ENCODE measurements at regions not wholly inside any gene's neighbourhood (a gene's known extent, or its start where the extent isn't known, plus 50 kb on each side); places are given as distances from the start of the nearest gene placed in this dataset.
A peak's percentile ranks its signal among the peaks of the same experiment; 100 is the strongest.
"Not testable (repeated sequence)": the region's sequence is repeated elsewhere in the genome, so short reads cannot be mapped to it uniquely, and the experiment has no call there.

GRCh38 chr15:62899090-62899493 lies 143.5 kb upstream of the TPM1 start:
- no peaks in the 10 kb centered on the region for H3K36me3 Mint-ChIP-seq
- no peaks in the 10 kb centered on the region for H3K4me1 Mint-ChIP-seq
- H3K4me3 Mint-ChIP-seq = no peak overlapping the region
- ATAC-seq (ENCODE audit: low read depth in 2 of 2) = no peak
- H3K27me3 Mint-ChIP-seq = peaks cover 14 to 17% (median 16%) of the 10 kb centered on the region in 3 donors
- no peak for DNase-seq
- H3K9me3 Mint-ChIP-seq = no peaks in the 10 kb centered on the region
- no peak overlapping the region for H3K27ac Mint-ChIP-seq

GRCh38 chr15:62900071-62900802 lies 142.3 kb upstream of the TPM1 start:
- peak overlapping the region in 1 of 6 donors; percentile 0 for H3K27ac Mint-ChIP-seq
- H3K4me3 Mint-ChIP-seq = no peak overlapping the region
- peaks cover 14 to 16% (median 14%) of the 10 kb centered on the region in 3 donors for H3K27me3 Mint-ChIP-seq
- H3K9me3 Mint-ChIP-seq = no peaks in the 10 kb centered on the region
- ATAC-seq (ENCODE audit: low read depth in 2 of 2) = no peak
- H3K36me3 Mint-ChIP-seq = no peaks in the 10 kb centered on the region
- no peak for DNase-seq
- H3K4me1 Mint-ChIP-seq = no peaks in the 10 kb centered on the region

GRCh38 chr15:62901087-62901486 lies 141.5 kb upstream of the TPM1 start:
- no peak overlapping the region for H3K4me3 Mint-ChIP-seq
- no peak overlapping the region for H3K27ac Mint-ChIP-seq
- no peaks in the 10 kb centered on the region for H3K9me3 Mint-ChIP-seq
- H3K4me1 Mint-ChIP-seq = no peaks in the 10 kb centered on the region
- no peaks in the 10 kb centered on the region for H3K36me3 Mint-ChIP-seq
- DNase-seq = no peak
- no peak for ATAC-seq (ENCODE audit: low read depth in 2 of 2)
- H3K27me3 Mint-ChIP-seq = peaks cover 13 to 16% (median 14%) of the 10 kb centered on the region in 3 donors

GRCh38 chr15:62901909-62902546 lies 140.5 kb upstream of the TPM1 start:
- Mint-ChIP-seq H3K27ac (no peak overlapping the region), H3K4me3 (no peak overlapping the region), H3K4me1 (no peaks in the 10 kb centered on the region), H3K27me3 (peaks cover 13 to 15% (median 14%) of the 10 kb centered on the region in 3 donors), H3K9me3 (no peaks in the 10 kb centered on the region), H3K36me3 (no peaks in the 10 kb centered on the region)
- DNase-seq (no peak), ATAC-seq (ENCODE audit: low read depth in 2 of 2) (no peak)

- no peak for DNase-seq
- Mint-ChIP-seq H3K27me3 (peaks cover 7 to 8% (median 7%) of the 10 kb centered on the region in 3 donors), H3K36me3 (no peaks in the 10 kb centered on the region), H3K27ac (no peak overlapping the region), H3K4me1 (no peaks in the 10 kb centered on the region), H3K9me3 (no peaks in the 10 kb centered on the region), H3K4me3 (no peak overlapping the region)
- ATAC-seq (ENCODE audit: low read depth in 2 of 2) = no peak
These were observed 139.7 kb upstream of the TPM1 start for GRCh38 chr15:62902821-62903220.

- ATAC-seq (ENCODE audit: low read depth in 2 of 2) = no peak
- Mint-ChIP-seq H3K9me3 (no peaks in the 10 kb centered on the region), H3K27ac (no peak overlapping the region), H3K4me1 (no peaks in the 10 kb centered on the region), H3K36me3 (no peaks in the 10 kb centered on the region), H3K4me3 (no peak overlapping the region), H3K27me3 (peaks cover under 1 to 8% (median 1%) of the 10 kb centered on the region in 3 donors)
- no peak for DNase-seq
These were observed 139.1 kb upstream of the TPM1 start for GRCh38 chr15:62903437-62903836.

- ATAC-seq (ENCODE audit: low read depth in 2 of 2) (no peak), DNase-seq (no peak)
- H3K36me3 Mint-ChIP-seq = no peaks in the 10 kb centered on the region
- no peak overlapping the region for H3K27ac Mint-ChIP-seq
- H3K4me3 Mint-ChIP-seq = no peak overlapping the region
- peaks cover 0 to 11% (median 2%) of the 10 kb centered on the region in 3 donors for H3K27me3 Mint-ChIP-seq
- no peaks in the 10 kb centered on the region for H3K4me1 Mint-ChIP-seq
- H3K9me3 Mint-ChIP-seq = no peaks in the 10 kb centered on the region
These were observed 138.3 kb upstream of the TPM1 start for GRCh38 chr15:62904041-62904910.

- ATAC-seq (ENCODE audit: low read depth in 2 of 2) (no peak), DNase-seq (no peak)
- no peaks in the 10 kb centered on the region for H3K36me3 Mint-ChIP-seq
- no peak overlapping the region for H3K4me3 Mint-ChIP-seq
- H3K27me3 Mint-ChIP-seq = peaks cover 13 to 22% (median 17%) of the 10 kb centered on the region in 3 donors
- no peaks in the 10 kb centered on the region for H3K4me1 Mint-ChIP-seq
- H3K27ac Mint-ChIP-seq = no peak overlapping the region
- H3K9me3 Mint-ChIP-seq = no peaks in the 10 kb centered on the region
These were observed 135.9 kb upstream of the TPM1 start for GRCh38 chr15:62906627-62907026.

- ATAC-seq (ENCODE audit: low read depth in 2 of 2) = no peak
- no peaks in the 10 kb centered on the region for H3K4me1 Mint-ChIP-seq
- no peak overlapping the region for H3K4me3 Mint-ChIP-seq
- no peaks in the 10 kb centered on the region for H3K36me3 Mint-ChIP-seq
- H3K27ac Mint-ChIP-seq = no peak overlapping the region
- H3K9me3 Mint-ChIP-seq = no peaks in the 10 kb centered on the region
- H3K27me3 Mint-ChIP-seq = peaks cover 14 to 26% (median 17%) of the 10 kb centered on the region in 3 donors
- DNase-seq = no peak
These were observed 135.3 kb upstream of the TPM1 start for GRCh38 chr15:62907275-62907674.

GRCh38 chr15:62908341-62908740 lies 134.2 kb upstream of the TPM1 start:
- not testable (repeated sequence) for ATAC-seq (ENCODE audit: low read depth in 2 of 2)

GRCh38 chr15:62909257-62909656 lies 133.3 kb upstream of the TPM1 start:
- ATAC-seq (ENCODE audit: low read depth in 2 of 2) (no peak), DNase-seq (no peak)
- Mint-ChIP-seq H3K9me3 (no peaks in the 10 kb centered on the region), H3K27me3 (peaks cover 13 to 30% (median 26%) of the 10 kb centered on the region in 3 donors), H3K36me3 (no peaks in the 10 kb centered on the region), H3K27ac (no peak overlapping the region), H3K4me1 (no peaks in the 10 kb centered on the region), H3K4me3 (no peak overlapping the region)

More at GRCh38 chr15:62908341-62908740, 134.2 kb upstream of the TPM1 start:
- DNase-seq, H3K9me3 Mint-ChIP-seq, H3K36me3 Mint-ChIP-seq, H3K27ac Mint-ChIP-seq, H3K4me1 Mint-ChIP-seq: not testable (repeated sequence)
- peak overlapping the region in 1 of 8 donors; percentile 22 for H3K4me3 Mint-ChIP-seq
- peaks cover 17 to 27% (median 26%) of the 10 kb centered on the region in 3 donors for H3K27me3 Mint-ChIP-seq

GRCh38 chr15:62912282-62912681 lies 130.3 kb upstream of the TPM1 start:
- H3K36me3 Mint-ChIP-seq = no peaks in the 10 kb centered on the region
- no peak overlapping the region for H3K27ac Mint-ChIP-seq
- no peaks in the 10 kb centered on the region for H3K9me3 Mint-ChIP-seq
- no peak overlapping the region for H3K4me3 Mint-ChIP-seq
- no peak for DNase-seq
- H3K4me1 Mint-ChIP-seq = no peaks in the 10 kb centered on the region
- H3K27me3 Mint-ChIP-seq = peaks cover 19 to 51% (median 42%) of the 10 kb centered on the region in 3 donors
- no peak for ATAC-seq (ENCODE audit: low read depth in 2 of 2)

GRCh38 chr15:62912808-62913207 lies 129.7 kb upstream of the TPM1 start:
- ATAC-seq (ENCODE audit: low read depth in 2 of 2) = no peak
- H3K36me3 Mint-ChIP-seq = no peaks in the 10 kb centered on the region
- H3K4me1 Mint-ChIP-seq = no peaks in the 10 kb centered on the region
- H3K27me3 Mint-ChIP-seq = peaks cover 19 to 51% (median 47%) of the 10 kb centered on the region in 3 donors
- DNase-seq = no peak
- H3K27ac Mint-ChIP-seq = no peak overlapping the region
- H3K4me3 Mint-ChIP-seq = no peak overlapping the region
- H3K9me3 Mint-ChIP-seq = no peaks in the 10 kb centered on the region

All from naive B cell (primary cell).